Mesenchymal stem cell (in vitro differentiated cells and primary cell): ENCODE measurements at regions not wholly inside any gene's neighbourhood (a gene's known extent, or its start where the extent isn't known, plus 50 kb on each side); places are given as distances from the start of the nearest gene placed in this dataset.
"Not testable (repeated sequence)": the region's sequence is repeated elsewhere in the genome, so short reads cannot be mapped to it uniquely, and the experiment has no call there.

Source experiments
- DNase-seq: peaks from one replicate; pipeline ENCODE4 v3.0.0-alpha.2; 2013
- H2AFZ ChIP-seq: one replicate; pipeline ENCODE4 v1.6.1; 2013; ENCODE audit warnings: low read depth, mild to moderate bottlenecking, control low read depth, inconsistent platforms, low read length, moderate library complexity
- H2AK5ac ChIP-seq: 2 replicates; pipeline ENCODE4 v1.6.1; 2013; ENCODE audit warnings: low read length, moderate library complexity, mild to moderate bottlenecking, inconsistent platforms; ENCODE audit not compliant: severe bottlenecking
- H2BK120ac ChIP-seq: one replicate; pipeline ENCODE4 v1.6.1; 2013; ENCODE audit warnings: low read depth, mild to moderate bottlenecking, inconsistent platforms, low read length, moderate library complexity
- H2BK12ac ChIP-seq, 2 experiments: one replicate each; pipeline ENCODE4 v1.6.1; 2013; ENCODE audit warnings: inconsistent platforms in 2 of 2, low read length in 2 of 2, mild to moderate bottlenecking in 2 of 2, moderate library complexity in 2 of 2, control low read depth in 1 of 2
- H2BK15ac ChIP-seq: one replicate; pipeline ENCODE4 v1.6.1; 2013; ENCODE audit warnings: mild to moderate bottlenecking, low read depth, inconsistent platforms; ENCODE audit not compliant: poor library complexity, severe bottlenecking
- H2BK5ac ChIP-seq: 2 replicates; pipeline ENCODE4 v1.6.1; 2013; ENCODE audit warnings: low read depth, mild to moderate bottlenecking, low read length, control low read depth, inconsistent platforms; ENCODE audit not compliant: poor library complexity, severe bottlenecking
- H3K14ac ChIP-seq, 2 experiments: one replicate each; pipeline ENCODE4 v1.6.1; 2013; ENCODE audit warnings: inconsistent platforms in 2 of 2, low read length in 2 of 2, control low read depth in 1 of 2, mild to moderate bottlenecking in 1 of 2, moderate library complexity in 1 of 2
- H3K18ac ChIP-seq, 2 experiments: one replicate each; pipeline ENCODE4 v1.6.1; 2013; ENCODE audit warnings: inconsistent platforms in 2 of 2, low read length in 2 of 2, control low read depth in 1 of 2, low read depth in 1 of 2, mild to moderate bottlenecking in 1 of 2
- H3K23ac ChIP-seq, 2 experiments: one replicate each; pipeline ENCODE4 v1.6.1; 2013; ENCODE audit warnings: inconsistent platforms in 2 of 2, low read length in 2 of 2, mild to moderate bottlenecking in 2 of 2, moderate library complexity in 2 of 2, control low read depth in 1 of 2
- H3K27ac ChIP-seq: 2 replicates; pipeline ENCODE4 v1.5.1; 2013; ENCODE audit warnings: mild to moderate bottlenecking, moderate library complexity, low read length, control low read depth, inconsistent platforms; ENCODE audit not compliant: poor library complexity, severe bottlenecking
- H3K27me3 ChIP-seq, 2 experiments: 2 replicates each; pipeline versions ENCODE4 v1.6.1 to v1.7.0; 2013; ENCODE audit warnings: low read length in 2 of 2, mild to moderate bottlenecking in 2 of 2, moderate library complexity in 2 of 2, control low read depth in 1 of 2, inconsistent platforms in 1 of 2; ENCODE audit not compliant: control insufficient read depth in 1 of 2, insufficient read depth in 1 of 2
- H3K36me3 ChIP-seq, 2 experiments: 2 replicates each; pipeline versions ENCODE4 v1.6.1 to v1.7.0; 2013; ENCODE audit warnings: low read length in 2 of 2, control low read depth in 1 of 2, inconsistent platforms in 1 of 2, low read depth in 1 of 2, mild to moderate bottlenecking in 1 of 2; ENCODE audit not compliant: insufficient read depth in 2 of 2, control insufficient read depth in 1 of 2
- H3K4ac ChIP-seq, 2 experiments: one replicate each; pipeline ENCODE4 v1.6.1; 2013; ENCODE audit warnings: inconsistent platforms in 2 of 2, low read length in 2 of 2, mild to moderate bottlenecking in 2 of 2, moderate library complexity in 2 of 2, control low read depth in 1 of 2, low read depth in 1 of 2
- H3K4me1 ChIP-seq: 2 replicates; pipeline ENCODE4 v1.6.1; 2013; ENCODE audit warnings: low read depth, low read length, control low read depth; ENCODE audit not compliant: control insufficient read depth, insufficient read depth
- H3K4me2 ChIP-seq: 2 replicates; pipeline ENCODE4 v1.6.1; 2013; ENCODE audit warnings: low read length, mild to moderate bottlenecking, inconsistent platforms; ENCODE audit not compliant: poor library complexity, severe bottlenecking
- H3K4me3 ChIP-seq, 2 experiments: 2 replicates each; pipeline versions ENCODE4 v1.5.1 to v1.7.0; 2013; ENCODE audit warnings: low read length in 2 of 2, mild to moderate bottlenecking in 2 of 2, control low read depth in 1 of 2, low read depth in 1 of 2; ENCODE audit not compliant: insufficient read depth in 1 of 2
- H3K79me1 ChIP-seq: replicated peaks from 2 replicates; pipeline ENCODE4 v1.6.1; 2013; ENCODE audit warnings: mild to moderate bottlenecking, control low read depth, low read length, inconsistent platforms; ENCODE audit not compliant: poor library complexity, severe bottlenecking
- H3K9ac ChIP-seq: 2 replicates; pipeline ENCODE4 v1.7.0; 2013; ENCODE audit warnings: mild to moderate bottlenecking, low read length, moderate library complexity
- H3K9me3 ChIP-seq: 2 replicates; pipeline ENCODE4 v1.7.0; 2013; ENCODE audit warnings: mild to moderate bottlenecking, low read length; ENCODE audit not compliant: control insufficient read depth
- H4K8ac ChIP-seq: one replicate; pipeline ENCODE4 v1.6.1; 2013; ENCODE audit warnings: inconsistent platforms, mild to moderate bottlenecking, low read length, moderate library complexity
- H4K91ac ChIP-seq: one replicate; pipeline ENCODE4 v1.6.1; 2013; ENCODE audit warnings: mild to moderate bottlenecking, low read length, inconsistent platforms
- WGBS: methylation state at CpG from one replicate; pipeline ENCODE4 v1.1.7; 2013; ENCODE audit warnings: mixed read lengths; 5-methylcytosine and 5-hydroxymethylcytosine counted together

- H4K91ac ChIP-seq, H3K14ac ChIP-seq, H3K9ac ChIP-seq, H2BK15ac ChIP-seq, H3K23ac ChIP-seq, H3K4me3 ChIP-seq, H2AK5ac ChIP-seq, H2BK12ac ChIP-seq, DNase-seq, H3K79me1 ChIP-seq, H3K36me3 ChIP-seq, H2AFZ ChIP-seq, H3K27me3 ChIP-seq, H3K9me3 ChIP-seq, H3K4me1 ChIP-seq, H2BK120ac ChIP-seq, H3K27ac ChIP-seq, H4K8ac ChIP-seq, H3K4me2 ChIP-seq, H2BK5ac ChIP-seq, H3K18ac ChIP-seq, H3K4ac ChIP-seq: not testable (repeated sequence)
- WGBS, result 70% methylated on average over 17 of the region's 17 CpGs
Observed at GRCh38 chr22:11561744-11562143, 3966.2 kb upstream of the OR11H1 start.

DNA sequence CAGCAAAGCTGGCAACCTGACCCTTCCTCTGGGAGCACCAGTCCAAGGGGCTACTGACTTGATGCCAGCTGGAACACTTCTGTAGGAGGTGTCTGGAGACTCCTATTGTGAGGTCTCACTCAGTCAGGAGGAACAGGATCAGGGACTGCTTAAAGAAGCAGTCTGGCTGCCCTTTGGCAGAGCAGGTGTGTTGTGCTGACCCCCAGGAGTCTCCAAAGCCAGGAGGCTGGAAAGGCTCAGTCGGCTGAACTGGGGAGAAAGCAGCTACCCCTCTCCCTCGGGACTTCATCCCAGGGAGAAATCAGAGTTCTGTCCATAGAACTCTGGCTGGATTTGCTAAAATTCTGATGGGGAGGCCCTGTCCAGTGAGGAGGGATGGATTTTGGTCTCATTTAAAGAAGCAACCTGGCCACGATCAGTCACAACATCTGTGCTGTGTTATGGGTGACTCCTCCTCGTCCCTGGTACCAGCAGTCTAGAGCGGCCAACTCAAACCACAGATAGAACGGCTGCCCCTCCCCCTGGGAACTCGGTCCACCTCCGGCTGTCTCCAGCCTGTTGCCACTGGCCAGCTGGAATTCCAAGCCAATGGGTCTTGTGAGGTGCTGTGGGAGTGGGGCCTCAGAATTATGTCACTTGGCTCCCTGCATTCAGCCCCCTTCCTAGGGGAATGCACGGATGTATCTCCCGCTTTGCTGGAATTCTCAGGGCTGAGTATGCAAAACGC lies 3959.0 kb upstream of the OR11H1 start:
- H3K4me3 ChIP-seq, H2AK5ac ChIP-seq, H3K79me1 ChIP-seq, H4K8ac ChIP-seq, H2BK15ac ChIP-seq, H2BK120ac ChIP-seq, H3K36me3 ChIP-seq, H3K4me2 ChIP-seq, H4K91ac ChIP-seq, H3K18ac ChIP-seq, H3K4ac ChIP-seq, H2BK5ac ChIP-seq, H2AFZ ChIP-seq, H3K4me1 ChIP-seq, DNase-seq, H3K27me3 ChIP-seq, H2BK12ac ChIP-seq, H3K27ac ChIP-seq, H3K9ac ChIP-seq, H3K14ac ChIP-seq, H3K9me3 ChIP-seq, H3K23ac ChIP-seq: not testable (repeated sequence)
- whole genome bisulfite sequencing, result 72% methylated on average over 11 of the region's 11 CpGs

GRCh38 chr22:11569564-11569940 lies 3958.4 kb upstream of the OR11H1 start:
- 64% methylated on average over 5 of the region's 5 CpGs for WGBS
- not testable (repeated sequence) for H3K18ac ChIP-seq, H3K4me2 ChIP-seq, H3K9me3 ChIP-seq, H2BK12ac ChIP-seq, H3K4me3 ChIP-seq, H3K4ac ChIP-seq, H2BK5ac ChIP-seq, H4K91ac ChIP-seq, H2AFZ ChIP-seq, H2BK15ac ChIP-seq, H3K23ac ChIP-seq, H3K9ac ChIP-seq, H3K79me1 ChIP-seq, DNase-seq, H3K4me1 ChIP-seq, H3K14ac ChIP-seq, H3K36me3 ChIP-seq, H2BK120ac ChIP-seq, H3K27ac ChIP-seq, H4K8ac ChIP-seq, H3K27me3 ChIP-seq, H2AK5ac ChIP-seq

DNA sequence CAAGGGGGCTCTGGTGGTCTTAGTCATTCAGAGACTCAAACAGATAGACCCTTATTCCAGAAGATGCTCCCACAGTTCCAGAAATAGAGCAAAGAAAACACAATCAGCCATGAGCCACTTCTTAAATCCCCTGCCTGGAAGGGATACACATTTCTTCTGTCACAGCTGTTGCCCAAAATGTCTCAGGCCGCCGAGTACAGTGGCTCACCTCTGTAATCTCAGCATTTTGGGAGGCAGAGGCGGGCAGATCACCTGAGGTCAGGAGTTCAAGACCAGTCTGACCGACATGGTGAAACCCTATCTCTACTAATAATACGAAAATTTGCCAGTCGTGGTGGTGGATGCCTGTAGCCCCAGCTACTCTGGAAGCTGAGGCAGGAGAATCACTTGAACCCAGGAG lies 3954.8 kb upstream of the OR11H1 start:
- H2AFZ ChIP-seq, H3K27ac ChIP-seq, H3K36me3 ChIP-seq, H3K9ac ChIP-seq, H3K23ac ChIP-seq, H3K4me2 ChIP-seq, H2BK120ac ChIP-seq, H3K27me3 ChIP-seq, H2AK5ac ChIP-seq, H3K4me3 ChIP-seq, H3K4me1 ChIP-seq, H4K8ac ChIP-seq, DNase-seq, H3K4ac ChIP-seq, H4K91ac ChIP-seq, H2BK15ac ChIP-seq, H3K18ac ChIP-seq, H2BK12ac ChIP-seq, H2BK5ac ChIP-seq, H3K79me1 ChIP-seq, H3K14ac ChIP-seq: not testable (repeated sequence)
- peaks cover 15% of the 10 kb centered on the region for H3K9me3 ChIP-seq
- 67% methylated on average over 6 of the region's 6 CpGs for WGBS
